PC-9 (cell line): ENCODE measurements at regions not wholly inside any gene's neighbourhood (a gene's known extent, or its start where the extent isn't known, plus 50 kb on each side); places are given as distances from the start of the nearest gene placed in this dataset.

Experiments used
- BruUV-seq: library from RNA; stranded (reverse); fragments of 400-500 nt; replicated peaks from 2 replicates; lab custom pipeline; 2021; lab: Mats Ljungman, UMichigan
- CTCF ChIA-PET: fragments of 300-600 bp; sonication (Branson Sonifier 250); formaldehyde crosslinking; loops from one replicate; lab custom pipeline; 2022; ENCODE audit warnings: antibody characterized with exemption; lab: Charles Lee
- POLR2A ChIA-PET: fragments of 300-600 bp; sonication (Branson Sonifier 250); formaldehyde crosslinking; loops from one replicate; lab custom pipeline; 2022; ENCODE audit warnings: antibody characterized with exemption; ENCODE audit not compliant: unreplicated experiment; lab: Charles Lee
- DNase-seq, 2 experiments: peaks; one replicate each; pipeline versions ENCODE4 v3.0.0 to v3.0.0-alpha.2; 2015 to 2022; ENCODE audit warnings: mixed read lengths in 1 of 2
- H2AFZ ChIP-seq: fragments of 200-600 bp; sonication (generic); 2 replicates; pipeline ENCODE4 v1.8.1; 2017; ENCODE audit warnings: antibody characterized with exemption
- H3F3A ChIP-seq: fragments of 200-600 bp; sonication (generic); 2 replicates; pipeline ENCODE4 v1.8.1; 2017; ENCODE audit warnings: antibody characterized with exemption, mild to moderate bottlenecking, low read depth; ENCODE audit not compliant: insufficient read depth
- H3K27ac ChIP-seq: fragments of 200-600 bp; sonication (generic); 2 replicates; pipeline ENCODE4 v1.6.1; 2016; ENCODE audit warnings: mixed run types
- H3K27me3 ChIP-seq: fragments of 200-600 bp; sonication (generic); 2 replicates; pipeline ENCODE4 v1.6.1; 2016; ENCODE audit warnings: low read depth, mixed run types; ENCODE audit not compliant: insufficient read depth
- H3K36me3 ChIP-seq: fragments of 200-600 bp; sonication (generic); 2 replicates; pipeline ENCODE4 v1.6.1; 2016; ENCODE audit warnings: low read depth, mixed run types
- H3K4me1 ChIP-seq: fragments of 200-600 bp; sonication (generic); replicated peaks from 2 replicates; pipeline ENCODE4 v1.6.1; 2016; ENCODE audit warnings: mixed run types; ENCODE audit not compliant: insufficient read depth
- H3K4me2 ChIP-seq: fragments of 200-600 bp; sonication (generic); 2 replicates; pipeline ENCODE4 v1.6.1; 2017; ENCODE audit warnings: mixed run types
- H3K4me3 ChIP-seq: fragments of 200-600 bp; sonication (generic); 2 replicates; pipeline ENCODE4 v1.6.1; 2016; ENCODE audit warnings: mixed run types
- H3K79me2 ChIP-seq: fragments of 200-600 bp; sonication (generic); 2 replicates; pipeline ENCODE4 v1.6.1; 2017; ENCODE audit warnings: low read depth, mixed run types
- H3K9me2 ChIP-seq: fragments of 200-600 bp; sonication (generic); 2 replicates; pipeline ENCODE4 v1.8.1; 2017; ENCODE audit warnings: mild to moderate bottlenecking; ENCODE audit not compliant: insufficient read depth
- H3K9me3 ChIP-seq: fragments of 200-600 bp; sonication (generic); 2 replicates; pipeline ENCODE4 v1.8.1; 2016; ENCODE audit warnings: low read depth; ENCODE audit not compliant: insufficient read depth
- H4K20me1 ChIP-seq: fragments of 200-600 bp; sonication (generic); 2 replicates; pipeline ENCODE4 v1.8.1; 2017; ENCODE audit not compliant: insufficient read depth
- CTCF ChIP-seq: fragments of 200-600 bp; sonication (generic); conservative IDR thresholded peaks from 2 replicates; pipeline ENCODE4 v1.6.1; 2017; ENCODE audit warnings: mixed run types, antibody characterized with exemption, mild to moderate bottlenecking, moderate library complexity
- EZH2 ChIP-seq: fragments of 200-600 bp; sonication (generic); IDR thresholded peaks from 2 replicates; pipeline ENCODE4 v1.8.0; 2017; ENCODE audit warnings: antibody characterized with exemption, low read depth
- intact Hi-C: fragments of 100-400 bp; cut with micrococcal nuclease; formaldehyde crosslinking; loops from one replicate; pipeline ENCODE4 v1.10.0; 2022; ENCODE audit not compliant: unreplicated experiment

GRCh38 chr10:52674474-52674873 lies 98.1 kb downstream of the MBL2 start:
- no peaks in the 10 kb centered on the region for H3F3A ChIP-seq
- BruUV-seq = no TSS peak
- TF ChIP-seq CTCF (no peak), EZH2 (no peak)
- no peaks in the 10 kb centered on the region; the same call in 1 of the 2 replicates for H3K9me3 ChIP-seq
- ChIA-PET POLR2A (no interaction called here), CTCF (interaction anchor here (0.6 kb wide), 1 partner anchor 27 kb away, joined by 10 read pairs; no protein-coding TSS in a partner anchor)
- intact Hi-C loops = no loop called here
- H3K27me3 ChIP-seq = no peaks in the 10 kb centered on the region
- DNase-seq = no peak
- H3K4me2 ChIP-seq = no peak overlapping the region
- H3K36me3 ChIP-seq = no peaks in the 10 kb centered on the region
- H3K79me2 ChIP-seq = no peaks in the 10 kb centered on the region
- no peak overlapping the region for H2AFZ ChIP-seq
- H4K20me1 ChIP-seq = no peaks in the 10 kb centered on the region
- H3K27ac ChIP-seq = no peak overlapping the region
- H3K4me1 ChIP-seq = peaks cover 8% of the 10 kb centered on the region
- H3K9me2 ChIP-seq = no peaks in the 10 kb centered on the region
- no peak overlapping the region for H3K4me3 ChIP-seq

- Histone ChIP-seq H3K4me2 (no peak overlapping the region), H3K4me1 (peaks cover 11% of the 10 kb centered on the region), H2AFZ (no peak overlapping the region), H3K9me3 (peaks cover 2% of the 10 kb centered on the region), H3K36me3 (no peaks in the 10 kb centered on the region), H3K9me2 (no peaks in the 10 kb centered on the region), H3K27me3 (no peaks in the 10 kb centered on the region), H3K4me3 (no peak overlapping the region), H3K27ac (no peak overlapping the region), H3F3A (no peaks in the 10 kb centered on the region), H3K79me2 (no peaks in the 10 kb centered on the region), H4K20me1 (no peaks in the 10 kb centered on the region)
- no peak for DNase-seq
- TF ChIP-seq CTCF (no peak), EZH2 (no peak)
- no TSS peak for BruUV-seq
- POLR2A ChIA-PET = no interaction called here
- intact Hi-C loops = no loop called here
- CTCF ChIA-PET = no interaction called here
Observed at GRCh38 chr10:52677086-52677485, 95.5 kb downstream of the MBL2 start.

DNA sequence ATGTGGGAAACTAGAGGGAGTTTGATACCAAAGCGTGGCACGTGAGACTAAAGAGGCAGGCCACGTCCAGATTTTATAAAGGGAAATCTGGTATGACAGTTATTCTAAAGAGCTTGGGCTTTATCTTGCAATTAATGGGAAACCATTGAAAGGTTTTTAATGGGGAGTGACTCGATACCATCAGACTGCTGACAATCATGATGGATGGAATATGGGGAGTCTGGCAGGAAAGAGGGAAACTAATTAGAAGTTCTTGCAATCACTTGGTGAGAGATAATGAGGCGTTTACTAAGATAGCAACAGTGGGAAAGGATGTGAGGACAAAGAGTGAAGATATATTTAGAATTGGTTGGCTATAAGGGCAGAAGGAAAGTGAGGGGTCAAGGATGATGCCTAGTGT lies 94.0 kb downstream of the MBL2 start:
- peaks cover 26% of the 10 kb centered on the region for H3K4me1 ChIP-seq
- no TSS peak for BruUV-seq
- peaks cover 5% of the 10 kb centered on the region for H3K9me3 ChIP-seq
- TF ChIP-seq CTCF (no peak), EZH2 (no peak)
- no peaks in the 10 kb centered on the region for H3F3A ChIP-seq
- DNase-seq = no peak
- H3K4me3 ChIP-seq = no peak overlapping the region
- H3K79me2 ChIP-seq = no peaks in the 10 kb centered on the region
- POLR2A ChIA-PET = no interaction called here
- no peak overlapping the region for H3K4me2 ChIP-seq
- CTCF ChIA-PET = no interaction called here
- intact Hi-C loops = no loop called here
- no peaks in the 10 kb centered on the region for H3K27me3 ChIP-seq
- no peak overlapping the region for H2AFZ ChIP-seq
- no peaks in the 10 kb centered on the region for H4K20me1 ChIP-seq
- no peak overlapping the region for H3K27ac ChIP-seq
- H3K36me3 ChIP-seq = no peaks in the 10 kb centered on the region
- no peaks in the 10 kb centered on the region for H3K9me2 ChIP-seq
